GM18499 (cell line): ENCODE measurements at regions not wholly inside any gene's neighbourhood (a gene's known extent, or its start where the extent isn't known, plus 50 kb on each side); places are given as distances from the start of the nearest gene placed in this dataset.

ENCODE experiments used
- ATAC-seq: cut with Tn5 transposase; IDR thresholded peaks from one replicate; pipeline ENCODE4 v1.9.1; 2021; ENCODE audit warnings: moderate number of reproducible peaks; ENCODE audit not compliant: insufficient read depth, unreplicated experiment

DNA sequence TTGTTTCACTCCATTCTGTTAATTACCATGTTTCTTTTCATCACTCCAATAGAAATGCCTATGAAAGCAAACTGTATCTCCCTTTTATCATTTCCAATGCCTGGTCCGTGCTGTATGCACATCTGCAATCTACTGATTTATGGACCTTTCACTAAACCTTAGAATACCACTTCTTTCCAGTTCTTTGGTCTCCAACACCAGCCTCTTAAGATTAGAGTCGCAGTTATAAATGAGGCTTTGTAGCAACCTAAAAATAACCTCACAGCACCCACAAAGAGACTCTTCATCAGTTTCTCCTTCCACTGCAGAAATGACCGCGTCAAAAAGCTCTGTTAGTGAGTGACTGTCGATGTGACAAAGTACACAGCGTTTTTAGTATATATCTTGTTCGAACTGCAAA, 282.6 kb downstream of the ADGRA3 start:
- ATAC-seq, result no peak

DNA sequence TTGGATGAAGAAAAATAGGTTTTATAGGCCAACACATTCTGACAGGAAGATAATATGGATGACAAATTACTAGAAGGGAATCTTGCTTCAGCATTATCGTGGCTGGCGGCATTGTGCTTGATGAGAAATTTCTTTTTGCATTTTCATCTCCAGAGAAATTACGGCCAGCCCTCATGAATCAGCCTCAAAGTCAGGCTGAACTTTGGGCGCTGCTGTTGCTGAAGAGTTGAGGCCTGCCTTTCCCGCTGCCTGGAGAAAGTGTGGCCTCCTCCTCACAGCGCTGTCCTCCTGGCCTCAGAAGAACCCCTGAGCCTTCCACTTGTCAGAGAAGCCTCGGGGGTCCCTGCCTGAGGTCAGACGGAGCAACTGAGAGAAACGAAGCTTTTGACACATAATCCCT, 272.4 kb upstream of the KCNIP4 start:
- no peak for ATAC-seq

DNA sequence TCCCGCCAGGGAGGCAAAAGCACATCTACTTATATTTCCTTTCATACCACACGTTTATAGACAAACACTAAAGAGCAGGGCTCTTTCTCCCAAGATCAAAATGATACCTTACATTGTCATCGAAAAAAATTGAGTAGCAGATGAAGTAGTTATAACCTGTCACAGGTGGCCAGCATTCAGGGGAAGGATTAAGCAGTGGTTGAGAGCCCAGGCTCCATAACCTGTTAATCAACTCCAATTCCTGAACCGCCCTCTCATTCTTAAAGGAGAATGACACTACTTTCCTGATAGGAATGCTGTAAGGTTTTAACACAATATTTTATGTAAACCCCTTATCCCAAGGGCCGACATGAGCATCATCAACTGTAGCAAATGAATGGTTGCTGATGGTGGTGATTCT, 268.9 kb upstream of the KCNIP4 start:
- no peak for ATAC-seq

DNA sequence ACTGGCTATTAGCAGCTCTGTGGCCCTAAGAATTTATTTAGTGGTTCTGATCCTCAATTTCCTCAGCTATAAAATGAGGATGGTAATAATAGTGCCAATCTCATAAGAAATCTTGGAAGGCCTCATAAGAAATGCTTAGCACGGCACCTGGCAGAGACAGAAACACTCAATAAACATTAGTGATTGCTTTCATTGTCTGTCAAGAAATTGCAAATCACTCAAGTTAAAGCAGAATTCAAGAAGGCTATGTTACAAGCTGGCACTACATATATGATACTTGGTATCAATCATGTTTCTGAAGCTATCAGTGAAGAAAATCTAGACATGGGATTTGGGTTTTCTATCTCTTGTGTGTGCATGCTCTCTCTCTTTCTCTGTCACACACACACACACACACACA, 267.7 kb upstream of the KCNIP4 start:
- ATAC-seq, result no peak

DNA sequence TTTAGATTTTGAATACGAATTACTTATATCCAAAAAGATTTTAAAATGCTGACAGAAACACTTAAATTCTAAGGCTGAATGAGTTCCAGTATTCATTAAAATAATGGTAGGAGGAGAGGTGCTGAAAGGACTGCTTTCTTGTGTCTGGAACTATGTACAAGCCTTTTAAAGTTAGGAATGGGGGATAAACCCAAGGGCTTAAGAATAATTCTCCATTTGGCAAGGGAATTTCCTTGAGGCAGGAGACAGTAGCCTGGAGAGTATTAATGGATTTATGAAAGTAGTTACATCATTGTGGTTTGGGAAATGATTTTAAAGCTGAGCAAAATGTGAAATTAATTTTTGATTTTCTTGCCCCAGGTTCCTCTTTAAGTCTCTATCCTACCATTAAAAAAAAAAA, 266.5 kb upstream of the KCNIP4 start:
- no peak for ATAC-seq

DNA sequence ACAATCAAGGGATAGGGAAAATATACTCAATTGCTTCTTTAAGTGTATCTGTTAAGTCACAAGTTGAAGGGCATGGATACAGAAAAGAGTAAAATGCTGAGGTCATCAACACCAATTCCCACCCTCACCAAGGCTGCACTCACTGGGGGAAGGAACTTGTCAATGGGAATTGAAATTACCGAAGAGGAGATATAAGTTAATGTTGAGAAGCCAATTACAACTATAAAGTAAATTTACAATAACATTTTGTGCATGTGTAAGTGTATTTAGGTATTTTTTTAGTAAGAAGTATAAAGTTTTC, 255.1 kb upstream of the KCNIP4 start:
- no peak for ATAC-seq

DNA sequence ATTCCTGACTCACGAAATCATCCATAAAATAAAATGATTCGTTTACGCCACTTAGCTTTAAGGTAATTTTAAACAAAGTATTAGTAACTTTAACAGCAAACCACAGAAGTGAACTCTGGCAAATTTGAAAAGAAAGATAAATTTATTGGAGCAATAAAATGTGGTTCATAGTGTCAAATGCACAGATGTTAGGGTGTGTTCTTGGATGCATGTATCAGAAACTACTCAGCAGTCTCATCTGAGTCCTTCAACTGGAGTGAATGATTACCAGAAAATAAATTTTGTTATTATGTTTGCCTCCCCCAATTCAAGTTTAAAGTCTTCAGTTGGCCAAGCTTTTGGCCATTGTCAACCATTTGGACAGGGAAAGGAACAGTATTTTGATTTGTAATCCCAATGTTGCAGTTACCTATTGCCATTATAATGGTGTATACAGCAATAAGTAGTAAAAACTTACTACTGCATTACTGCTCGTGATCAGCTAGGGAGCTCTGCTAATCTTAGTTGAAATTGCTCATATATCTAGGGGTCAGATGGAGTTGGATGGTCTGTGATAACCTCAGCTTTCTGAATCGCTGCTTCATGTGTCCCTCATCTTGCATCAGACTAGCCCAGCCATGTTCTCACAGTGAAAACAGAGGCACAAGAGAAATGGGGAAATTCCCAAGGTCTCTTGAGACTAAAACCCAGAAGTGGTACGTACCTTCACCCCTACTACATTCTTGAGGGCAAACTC, 254.6 kb upstream of the KCNIP4 start:
- no peak for ATAC-seq

DNA sequence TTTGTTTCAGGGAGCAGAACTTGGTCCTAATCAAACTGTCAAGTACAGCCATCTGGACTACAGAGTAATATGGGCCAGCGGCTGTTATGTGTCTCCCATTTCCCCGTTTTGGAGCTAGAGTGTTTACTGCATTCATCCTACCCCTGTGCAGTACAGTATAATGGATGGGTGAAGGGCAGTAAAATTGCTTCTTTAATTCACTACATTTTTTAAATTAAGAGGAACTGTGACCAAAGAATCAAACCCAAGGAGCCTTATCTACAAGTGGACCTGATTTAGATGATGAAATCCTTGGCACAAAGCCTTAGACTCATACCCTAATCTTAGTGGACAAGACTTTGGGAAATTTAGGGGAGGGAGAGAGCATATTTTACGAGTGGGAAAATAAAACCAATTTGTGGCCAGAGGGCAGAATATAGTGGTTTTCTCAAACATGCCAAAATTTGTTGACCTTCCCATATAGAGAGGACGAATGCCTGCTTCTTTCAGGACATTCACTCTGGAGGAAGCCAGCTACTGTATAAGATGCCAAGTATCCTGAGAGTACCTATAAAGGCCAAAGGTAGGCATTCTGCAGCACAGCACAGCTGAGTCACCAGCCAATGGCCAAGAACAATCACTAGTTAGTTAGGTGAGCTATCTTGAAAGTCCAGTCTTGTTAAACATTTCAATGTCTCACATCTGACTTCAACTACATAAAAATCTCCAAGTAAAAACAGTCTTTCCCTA, 253.8 kb upstream of the KCNIP4 start:
- no peak for ATAC-seq

DNA sequence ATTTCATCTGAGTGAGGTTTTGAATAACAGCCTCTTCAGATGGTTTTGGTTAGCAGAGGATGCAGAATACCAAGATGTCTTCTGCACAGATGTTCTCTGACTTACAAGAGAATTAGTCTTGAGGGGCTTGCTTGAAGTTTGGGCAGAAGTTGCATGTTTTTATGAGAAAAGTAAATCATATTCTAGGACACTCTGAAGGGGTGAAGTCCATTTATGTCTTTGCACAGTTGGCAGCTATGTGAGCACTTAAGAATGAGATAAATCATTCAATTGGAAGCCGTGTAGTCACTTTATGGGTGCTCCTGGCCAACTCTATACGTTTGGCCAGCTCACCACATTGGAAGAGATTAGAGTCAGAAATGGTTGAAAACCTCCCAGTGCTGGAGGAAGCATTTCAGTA, 252.7 kb upstream of the KCNIP4 start:
- ATAC-seq, result no peak

DNA sequence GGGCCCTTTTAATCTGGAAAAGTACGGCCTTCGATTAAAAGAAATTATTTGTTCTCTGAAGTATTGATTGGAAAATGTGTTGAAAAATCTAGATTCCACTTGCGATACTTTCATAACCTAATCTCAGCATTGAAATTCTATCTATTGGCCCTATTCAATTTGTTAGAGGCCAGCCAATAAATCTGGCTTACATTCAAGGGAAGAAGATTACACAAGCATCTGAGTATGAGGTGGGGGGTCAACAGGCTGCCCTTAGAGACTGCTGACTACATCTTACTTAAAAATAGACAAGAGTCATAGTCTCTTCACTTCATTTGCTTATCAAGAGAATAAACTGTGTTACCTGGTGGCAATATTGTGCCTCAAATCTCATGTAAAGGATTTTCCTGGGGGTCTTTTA, 248.0 kb upstream of the KCNIP4 start:
- no peak for ATAC-seq

DNA sequence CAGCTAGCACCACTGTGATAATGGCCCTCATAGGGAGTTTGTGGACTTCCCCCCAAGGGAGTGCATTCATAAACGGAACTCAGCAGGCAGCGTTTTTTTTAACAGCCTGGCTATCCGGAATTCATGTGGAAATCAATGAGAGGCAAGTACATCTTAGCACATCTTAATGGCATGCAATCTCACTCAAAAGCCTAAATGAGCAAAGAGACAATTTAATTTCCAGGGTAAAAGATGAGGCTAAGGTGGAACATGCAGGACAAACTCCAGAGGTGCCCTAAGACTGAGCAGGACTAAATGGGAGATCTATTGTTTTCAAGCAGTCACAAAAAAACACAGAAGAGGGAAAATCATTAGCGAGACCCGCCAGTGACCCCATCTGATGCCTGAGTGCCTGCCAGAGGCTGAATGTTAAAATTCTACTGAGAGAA, 243.5 kb upstream of the KCNIP4 start:
- ATAC-seq, result no peak

DNA sequence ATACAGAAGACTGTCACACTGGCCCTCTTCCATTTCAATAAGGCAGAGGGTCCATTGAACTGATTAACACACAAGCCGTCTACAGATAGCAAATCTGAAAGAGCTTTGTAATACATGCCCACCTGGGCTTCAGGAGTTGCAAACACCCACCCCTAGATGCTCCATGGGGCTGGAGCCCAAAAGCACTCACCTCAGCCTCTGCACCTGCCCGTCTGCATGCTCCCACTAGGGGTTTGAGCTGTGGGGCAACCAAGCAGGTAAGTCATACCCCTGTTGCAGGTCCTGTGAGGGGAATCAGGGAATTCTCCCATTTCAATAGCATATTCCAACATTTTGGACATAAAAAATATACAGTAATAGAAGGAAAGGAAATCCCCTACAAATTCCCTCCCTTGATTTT, 243.0 kb upstream of the KCNIP4 start:
- ATAC-seq, result no peak

DNA sequence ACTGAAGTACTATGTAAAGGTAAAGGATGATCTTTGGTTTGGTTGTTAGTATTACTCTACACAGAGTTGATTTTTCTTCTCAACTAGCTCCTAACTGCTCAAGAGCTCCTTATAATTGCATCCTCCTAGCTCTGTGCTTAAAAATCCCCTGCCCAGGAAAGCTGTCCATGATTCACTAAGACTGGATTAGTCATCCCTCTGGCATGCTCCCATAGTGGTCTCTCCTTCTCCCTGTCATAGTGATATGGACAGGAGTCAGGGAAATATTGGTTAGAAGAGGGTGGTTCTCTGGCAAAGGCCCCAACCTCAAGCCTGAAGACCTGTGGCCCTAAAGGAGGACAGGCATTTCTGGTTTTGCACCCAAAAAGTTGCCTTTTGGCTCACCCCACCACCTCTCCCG, 242.3 kb upstream of the KCNIP4 start:
- no peak for ATAC-seq

DNA sequence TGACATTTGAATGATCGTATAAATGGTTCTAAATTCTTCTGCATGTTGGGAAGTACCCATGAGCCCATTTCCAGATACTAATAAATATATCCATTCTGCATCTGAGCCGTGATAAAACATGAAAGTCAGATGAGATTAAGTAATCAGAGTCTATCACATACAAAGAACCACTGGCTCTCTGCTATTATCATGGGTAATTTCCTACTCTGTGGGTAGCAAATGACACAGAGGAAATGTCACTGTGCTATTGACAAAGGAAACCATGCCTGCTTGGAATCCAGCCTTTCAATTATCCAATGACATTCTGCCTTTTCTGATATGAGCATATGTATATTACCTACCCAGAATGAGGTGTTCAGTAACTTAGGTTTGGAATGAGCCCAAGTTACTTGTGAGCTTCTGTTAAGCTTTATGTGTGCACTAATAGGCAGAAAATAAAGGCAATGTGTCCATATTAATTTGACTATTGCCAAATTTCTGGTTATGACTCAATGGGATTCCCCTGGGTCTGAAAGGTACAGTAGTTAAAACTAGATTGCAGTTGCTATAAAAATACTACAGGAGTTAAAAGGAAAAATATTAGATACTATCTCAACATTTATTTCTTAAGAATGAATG, 238.7 kb upstream of the KCNIP4 start:
- no peak for ATAC-seq

DNA sequence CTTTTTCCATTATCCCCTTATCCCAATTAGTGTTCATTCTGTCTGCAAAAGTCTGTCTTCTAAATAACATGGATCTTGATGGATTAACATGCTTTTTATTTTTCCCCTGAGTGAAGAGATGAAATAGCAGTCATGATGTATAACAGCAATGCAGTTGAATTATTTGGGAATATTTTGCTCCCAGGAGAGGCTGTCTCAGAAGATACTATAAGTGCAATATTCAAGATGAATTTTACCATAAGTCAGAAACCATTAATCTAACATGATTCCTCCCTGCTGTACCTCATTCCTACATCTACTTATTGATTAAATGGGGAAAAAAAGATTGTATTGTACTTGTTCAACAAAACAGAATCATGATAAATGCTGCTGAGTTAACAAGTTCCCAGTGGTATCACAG, 233.2 kb upstream of the KCNIP4 start:
- no peak for ATAC-seq

DNA sequence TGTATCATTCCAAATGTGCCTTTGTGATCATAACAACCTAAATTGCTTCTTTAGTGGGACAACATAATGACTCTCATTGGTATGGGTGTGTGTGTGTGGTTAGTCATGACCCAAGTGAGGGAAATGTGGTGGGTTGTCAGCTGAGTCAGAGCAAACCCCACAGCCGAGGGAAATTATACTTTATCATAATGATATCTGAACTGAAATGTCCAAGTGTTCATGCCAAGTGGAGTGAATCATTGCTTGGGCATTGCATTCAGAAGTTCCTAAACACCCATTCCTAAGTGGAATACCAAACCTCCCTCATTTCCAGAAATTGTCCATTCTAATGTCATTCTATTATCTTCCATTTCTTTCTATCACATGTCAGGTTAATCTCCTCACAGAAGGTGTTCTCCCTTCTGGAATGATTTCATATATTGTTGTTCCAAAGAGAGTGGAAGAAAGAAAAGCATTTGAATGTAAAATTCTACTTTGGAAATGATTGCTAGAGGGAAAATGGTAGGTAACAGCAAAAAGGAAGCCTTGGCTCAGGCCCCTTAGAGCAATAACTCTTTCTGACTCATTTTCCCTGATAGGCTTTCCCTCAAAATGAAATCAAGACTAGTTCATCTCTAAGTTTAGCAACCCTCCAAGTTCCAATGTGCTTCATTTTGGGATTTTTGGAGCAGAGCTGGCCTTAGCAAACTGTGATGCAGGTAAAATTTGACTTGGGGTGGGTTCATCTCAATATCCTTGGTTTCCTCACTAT, 230.7 kb upstream of the KCNIP4 start:
- no peak for ATAC-seq

DNA sequence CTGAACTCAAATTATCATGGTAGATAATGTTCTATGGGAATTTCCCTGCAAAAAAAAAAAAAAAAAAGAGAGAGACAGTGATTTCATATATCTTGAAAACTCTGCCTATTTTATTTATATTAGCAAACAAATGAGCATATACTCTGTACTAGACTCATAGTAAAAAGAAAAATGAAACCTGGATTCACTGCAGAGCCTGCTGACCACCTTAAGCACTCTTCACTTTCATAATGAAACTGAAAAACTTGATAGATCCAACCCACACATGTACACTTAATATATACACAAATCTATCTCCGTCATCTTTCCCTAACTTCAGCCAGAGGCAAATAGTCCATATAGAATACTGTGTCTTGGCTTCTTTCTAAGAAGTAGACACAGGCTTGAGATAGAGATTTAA, 226.1 kb upstream of the KCNIP4 start:
- ATAC-seq, result no peak

DNA sequence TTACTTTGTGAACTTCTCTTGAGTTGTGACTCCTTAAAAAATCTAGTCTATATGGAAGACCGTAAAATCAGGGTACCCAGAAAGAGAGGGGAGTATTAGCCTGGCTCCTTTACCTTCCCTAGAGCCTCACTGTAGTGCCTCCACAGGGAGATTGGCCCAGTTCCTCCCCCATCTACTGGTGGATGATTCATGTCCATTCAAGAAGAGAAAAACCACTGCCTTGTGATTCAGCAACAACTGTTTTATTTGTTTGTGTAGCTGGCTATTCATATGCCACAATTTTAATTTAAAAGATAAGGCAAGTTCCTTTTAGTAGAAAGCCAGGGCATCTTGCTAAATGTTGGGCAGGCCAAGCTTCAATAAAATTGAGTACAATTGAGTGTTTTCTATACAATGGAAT, 221.8 kb upstream of the KCNIP4 start:
- ATAC-seq, result no peak

DNA sequence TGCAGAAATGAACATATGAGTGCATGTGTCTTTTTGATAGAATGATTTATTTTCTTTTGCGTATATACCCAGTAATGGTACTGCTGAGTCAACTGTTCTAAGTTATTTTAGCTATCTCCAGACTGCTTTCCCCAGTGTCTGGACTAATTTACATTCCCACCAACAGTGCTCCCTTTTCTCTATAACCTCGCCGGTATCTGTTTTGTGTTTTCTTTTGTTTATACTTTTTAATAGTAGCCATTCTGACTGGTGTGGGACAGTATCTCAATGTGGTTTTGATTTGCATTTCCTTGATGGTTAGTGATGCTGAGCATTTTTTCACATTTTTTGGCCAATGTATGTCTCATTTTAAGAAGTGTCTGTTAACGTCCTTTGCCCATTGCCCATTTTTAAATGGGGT, 218.6 kb upstream of the KCNIP4 start:
- no peak for ATAC-seq

DNA sequence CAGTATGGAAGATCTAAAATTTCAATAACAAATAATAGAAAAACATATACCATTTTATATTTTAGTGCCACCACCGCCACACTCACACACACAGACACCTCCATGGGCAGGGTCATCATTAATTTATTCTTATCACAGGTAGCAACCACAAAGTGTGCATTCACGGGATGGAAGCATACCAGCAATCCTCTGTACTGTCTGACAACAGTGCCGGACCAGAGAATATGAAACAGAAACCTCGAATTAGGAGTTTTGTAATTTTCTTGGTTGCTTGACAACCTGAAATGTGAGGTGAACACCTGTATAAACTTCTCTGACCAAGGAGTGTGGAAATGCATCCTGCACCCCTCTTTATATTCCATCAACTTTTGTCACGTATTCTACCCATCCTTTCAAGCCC, 213.9 kb upstream of the KCNIP4 start:
- ATAC-seq, result no peak

DNA sequence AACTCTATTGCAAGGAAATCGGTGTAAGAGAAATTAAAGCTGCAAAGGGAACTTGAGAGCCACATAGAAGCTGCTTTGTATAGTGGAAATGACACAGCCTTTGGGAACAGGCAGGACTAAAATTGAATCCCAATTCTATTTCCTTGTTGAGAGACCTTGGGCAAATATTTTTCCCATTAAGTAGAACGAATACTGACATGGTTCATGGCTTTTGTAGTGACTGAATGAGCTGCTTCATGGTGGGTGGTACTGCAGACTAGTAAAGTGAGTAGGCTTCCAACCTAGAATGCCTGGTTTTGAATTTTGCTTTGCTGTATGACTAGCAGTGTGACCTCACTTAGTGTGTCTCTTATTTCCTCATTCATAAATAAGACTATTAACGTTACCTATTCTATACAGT, 182.2 kb upstream of the KCNIP4 start:
- ATAC-seq, result no peak
